Kidney glomerular epithelial cell (primary cell): ENCODE measurements at regions not wholly inside any gene's neighbourhood (a gene's known extent, or its start where the extent isn't known, plus 50 kb on each side); places are given as distances from the start of the nearest gene placed in this dataset.

ENCODE experiments used
- DNase-seq: peaks from one replicate; lab custom pipeline; 2025; lab: John Stamatoyannopoulos, UW

- DNase-seq = no peak
Observed at GRCh38 chr6:30272032-30272431, 54.7 kb upstream of the TRIM39 start.

GRCh38 chr6:30267423-30267822, 54.2 kb upstream of the TRIM26 start:
- no peak for DNase-seq

GRCh38 chr6:30265594-30265993, 52.4 kb upstream of the TRIM26 start:
- DNase-seq = no peak

- DNase-seq = no peak
Observed at GRCh38 chr6:30265181-30265580, 52.0 kb upstream of the TRIM26 start.

GRCh38 chr6:30264743-30265142, 51.5 kb upstream of the TRIM26 start:
- DNase-seq = no peak

- peak; percentile 34 for DNase-seq
Observed at GRCh38 chr6:30263734-30264133, 50.5 kb upstream of the TRIM26 start.
